ENCODE measurements at regions not wholly inside any gene's neighbourhood (a gene's known extent, or its start where the extent isn't known, plus 50 kb on each side); places are given as distances from the start of the nearest gene placed in this dataset.

DNA sequence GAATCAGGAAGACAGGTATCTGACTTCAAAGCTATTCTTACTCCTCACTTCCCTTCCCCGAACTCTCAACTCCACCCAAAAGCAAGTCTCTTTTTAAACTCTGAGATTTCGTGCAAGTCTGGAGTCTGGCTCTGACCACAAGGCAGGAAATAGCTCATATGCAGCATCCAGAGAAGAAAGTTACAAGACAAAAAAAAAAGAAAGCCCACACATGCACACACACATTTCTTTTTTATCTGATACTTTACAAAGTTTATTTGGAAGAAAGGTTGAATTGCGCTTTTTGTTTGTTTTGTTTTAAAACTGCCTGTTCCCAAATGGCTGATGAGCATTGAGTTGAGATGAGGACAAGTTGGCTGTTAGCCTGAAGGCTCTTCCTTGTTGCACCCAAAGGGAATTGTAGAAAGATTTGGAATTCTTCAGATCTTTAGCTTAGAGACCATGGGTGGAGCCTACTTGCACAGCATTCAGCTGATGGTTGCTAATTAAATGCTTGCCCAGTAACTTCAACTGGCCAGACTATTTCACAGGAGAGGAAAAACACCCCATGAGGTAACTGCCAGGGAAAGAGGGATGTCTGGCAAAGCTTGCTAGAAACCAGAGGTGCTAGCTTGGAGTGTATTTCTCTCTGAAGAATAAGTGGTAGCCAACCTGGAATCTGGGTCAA, 490.3 kb downstream of the TTLL7 start:
- Histone ChIP-seq H3K9me3 (no peaks in the 10 kb centered on the region), H3K4me3 (peak overlapping the region; percentile 13), H3K27ac (peak overlapping the region; percentile 54 to 70), H3K4me1 (ENCODE audit: control insufficient read depth in 1 of 2, low read depth in 2 of 2) (peaks cover 20 to 41% of the 10 kb centered on the region in 2 donors), H3K36me3 (no peaks in the 10 kb centered on the region), H3K27me3 (replicated peaks; ENCODE audit: insufficient read depth) (no peaks in the 10 kb centered on the region)
- TF ChIP-seq, protein P1, sequence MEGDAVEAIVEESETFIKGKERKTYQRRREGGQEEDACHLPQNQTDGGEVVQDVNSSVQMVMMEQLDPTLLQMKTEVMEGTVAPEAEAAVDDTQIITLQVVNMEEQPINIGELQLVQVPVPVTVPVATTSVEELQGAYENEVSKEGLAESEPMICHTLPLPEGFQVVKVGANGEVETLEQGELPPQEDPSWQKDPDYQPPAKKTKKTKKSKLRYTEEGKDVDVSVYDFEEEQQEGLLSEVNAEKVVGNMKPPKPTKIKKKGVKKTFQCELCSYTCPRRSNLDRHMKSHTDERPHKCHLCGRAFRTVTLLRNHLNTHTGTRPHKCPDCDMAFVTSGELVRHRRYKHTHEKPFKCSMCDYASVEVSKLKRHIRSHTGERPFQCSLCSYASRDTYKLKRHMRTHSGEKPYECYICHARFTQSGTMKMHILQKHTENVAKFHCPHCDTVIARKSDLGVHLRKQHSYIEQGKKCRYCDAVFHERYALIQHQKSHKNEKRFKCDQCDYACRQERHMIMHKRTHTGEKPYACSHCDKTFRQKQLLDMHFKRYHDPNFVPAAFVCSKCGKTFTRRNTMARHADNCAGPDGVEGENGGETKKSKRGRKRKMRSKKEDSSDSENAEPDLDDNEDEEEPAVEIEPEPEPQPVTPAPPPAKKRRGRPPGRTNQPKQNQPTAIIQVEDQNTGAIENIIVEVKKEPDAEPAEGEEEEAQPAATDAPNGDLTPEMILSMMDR (IDR thresholded peaks at IDR 0.05): no peak
- ATAC-seq (ENCODE audit: insufficient number of reproducible peaks, low FRiP score, low read depth) (no peak), DNase-seq (ENCODE audit: low spot score) (no peak)

DNA sequence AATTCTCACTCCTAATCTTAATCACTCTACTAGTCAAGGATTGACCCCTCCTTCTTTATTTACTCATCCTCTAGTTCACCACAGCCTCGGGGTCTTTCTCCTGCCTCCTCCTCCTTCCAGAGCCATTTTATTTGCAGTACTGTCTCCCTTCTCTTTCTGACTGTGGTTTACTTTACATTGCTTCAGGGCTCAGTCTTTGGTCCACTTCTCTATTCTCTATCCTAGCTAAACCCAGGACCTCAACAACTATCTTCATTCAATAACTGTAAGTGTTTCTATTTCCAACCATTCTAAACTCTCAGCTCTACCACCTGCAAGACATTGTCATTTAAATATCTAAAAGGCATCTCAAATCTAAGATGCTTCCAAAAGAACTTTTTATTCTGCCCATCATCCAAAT, 493.8 kb downstream of the TTLL7 start:
- no peak for ATAC-seq (ENCODE audit: insufficient number of reproducible peaks, low FRiP score, low read depth)
- TF ChIP-seq, protein P1 (IDR thresholded peaks at IDR 0.05): no peak
- no peak overlapping the region for H3K4me3 ChIP-seq
- H3K27me3 ChIP-seq (replicated peaks; ENCODE audit: insufficient read depth): no peaks in the 10 kb centered on the region
- no peak for DNase-seq (ENCODE audit: low spot score)
- no peaks in the 10 kb centered on the region for H3K36me3 ChIP-seq
- H3K9me3 ChIP-seq: no peaks in the 10 kb centered on the region
- no peak overlapping the region for H3K27ac ChIP-seq
- H3K4me1 ChIP-seq (ENCODE audit: control insufficient read depth in 1 of 2, low read depth in 2 of 2): peaks cover 22 to 39% of the 10 kb centered on the region in 2 donors

DNA sequence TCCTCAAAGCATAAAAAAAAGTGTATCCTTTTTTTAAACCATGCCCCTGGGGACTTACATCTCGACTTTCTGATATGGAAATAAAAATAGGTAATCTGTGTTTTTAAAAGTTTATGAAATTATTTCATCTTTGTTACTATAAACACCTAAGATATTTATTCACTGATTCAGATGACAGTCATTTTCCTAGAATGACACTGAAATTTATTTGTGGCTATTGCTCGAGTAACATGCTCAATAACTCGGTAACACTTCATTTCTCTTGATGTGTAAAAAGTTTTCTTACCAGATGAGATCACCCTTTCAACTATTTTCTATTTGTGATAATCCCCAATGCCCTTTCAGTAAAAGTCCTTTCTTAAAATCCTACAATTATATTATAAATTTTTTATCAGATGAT, 495.8 kb downstream of the TTLL7 start:
- DNase-seq (ENCODE audit: low spot score) (no peak), ATAC-seq (ENCODE audit: insufficient number of reproducible peaks, low FRiP score, low read depth) (no peak)
- no peak overlapping the region for H3K4me3 ChIP-seq
- no peaks in the 10 kb centered on the region for H3K9me3 ChIP-seq
- TF ChIP-seq, protein P1 (IDR thresholded peaks at IDR 0.05): no peak
- no peak overlapping the region for H3K27ac ChIP-seq
- H3K36me3 ChIP-seq: no peaks in the 10 kb centered on the region
- H3K4me1 ChIP-seq (ENCODE audit: control insufficient read depth in 1 of 2, low read depth in 2 of 2): peaks cover 8 to 19% of the 10 kb centered on the region in 2 donors
- H3K27me3 ChIP-seq (replicated peaks; ENCODE audit: insufficient read depth): no peaks in the 10 kb centered on the region

DNA sequence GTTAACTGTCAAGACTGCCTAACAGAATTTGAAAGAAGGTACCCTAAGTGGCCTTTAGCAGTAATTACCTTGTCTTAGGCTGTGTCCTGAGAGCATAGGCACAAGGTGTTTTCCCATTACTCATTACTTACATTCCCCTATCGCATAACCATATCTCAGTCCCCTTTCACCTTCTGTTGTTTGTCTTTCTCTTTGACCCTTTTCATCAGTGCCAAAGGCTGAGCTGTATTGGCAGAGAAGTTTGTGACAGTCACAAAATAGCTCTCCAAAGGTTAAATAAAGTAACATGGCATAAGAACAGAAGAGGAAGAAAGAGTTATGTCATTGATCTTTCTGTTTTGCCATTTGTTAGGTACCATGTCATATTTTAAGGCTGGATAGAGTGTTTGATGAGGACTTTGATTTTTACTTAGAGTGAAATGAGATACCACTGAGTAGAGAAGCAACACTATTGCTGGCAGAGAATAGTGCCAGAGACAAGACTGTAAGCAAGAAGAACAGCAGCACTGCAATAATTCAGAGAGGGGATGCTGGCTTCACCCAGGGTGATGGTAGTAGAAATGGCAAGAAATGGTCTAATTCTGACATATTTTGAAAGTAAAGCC, 497.8 kb downstream of the TTLL7 start:
- Histone ChIP-seq H3K27ac (no peak overlapping the region), H3K36me3 (no peaks in the 10 kb centered on the region), H3K27me3 (replicated peaks; ENCODE audit: insufficient read depth) (no peaks in the 10 kb centered on the region), H3K4me1 (ENCODE audit: control insufficient read depth in 1 of 2, low read depth in 2 of 2) (peaks cover 3 to 9% of the 10 kb centered on the region in 2 donors), H3K4me3 (no peak overlapping the region), H3K9me3 (no peaks in the 10 kb centered on the region)
- DNase-seq (ENCODE audit: low spot score): no peak
- TF ChIP-seq, protein P1 (IDR thresholded peaks at IDR 0.05): no peak
- ATAC-seq (ENCODE audit: insufficient number of reproducible peaks, low FRiP score, low read depth): no peak

DNA sequence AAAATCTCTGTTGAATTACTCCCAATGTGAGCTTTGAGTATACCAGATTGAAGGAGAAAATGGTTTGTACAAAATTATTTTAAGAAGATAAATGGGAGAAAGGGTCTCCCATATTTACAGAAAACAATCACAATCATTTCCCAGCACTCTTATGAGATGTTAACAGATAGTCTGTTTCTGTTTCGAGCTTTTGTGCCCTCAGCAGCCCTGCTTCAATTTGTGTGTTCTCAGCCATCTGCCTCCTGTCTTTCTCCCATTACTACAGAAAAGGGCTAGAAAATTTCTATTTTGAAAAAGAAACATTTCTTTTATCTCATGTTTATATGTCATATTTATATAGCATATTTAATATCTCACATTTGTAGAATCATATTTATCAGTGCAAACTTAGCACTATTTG, 498.4 kb downstream of the TTLL7 start:
- Histone ChIP-seq H3K4me3 (no peak overlapping the region), H3K27ac (no peak overlapping the region), H3K27me3 (replicated peaks; ENCODE audit: insufficient read depth) (no peaks in the 10 kb centered on the region), H3K9me3 (no peaks in the 10 kb centered on the region), H3K4me1 (ENCODE audit: control insufficient read depth in 1 of 2, low read depth in 2 of 2) (peaks cover 3 to 9% of the 10 kb centered on the region in 2 donors), H3K36me3 (no peaks in the 10 kb centered on the region)
- TF ChIP-seq, protein P1 (IDR thresholded peaks at IDR 0.05): no peak
- no peak for ATAC-seq (ENCODE audit: insufficient number of reproducible peaks, low FRiP score, low read depth)
- DNase-seq (ENCODE audit: low spot score): no peak

Data from thoracic aorta (tissue), 2 donors.